Thymus (tissue), 11 donors: ENCODE measurements at regions not wholly inside any gene's neighbourhood (a gene's known extent, or its start where the extent isn't known, plus 50 kb on each side); places are given as distances from the start of the nearest gene placed in this dataset.
"Not testable (repeated sequence)": the region's sequence is repeated elsewhere in the genome, so short reads cannot be mapped to it uniquely, and the experiment has no call there.

Experiments used
- DNase-seq, 9 donors: peaks; one replicate each; pipeline ENCODE4 v3.0.0-alpha.2; 2013; ENCODE audit warnings: low spot score in 9 of 9, low read depth in 6 of 9, missing footprints in 1 of 9
- H3K27ac ChIP-seq, 2 donors: one replicate each; pipeline ENCODE4 v1.5.1; 2013; ENCODE audit warnings: control low read depth in 1 of 2, low read depth in 1 of 2, low read length in 1 of 2, mild to moderate bottlenecking in 1 of 2, moderate library complexity in 1 of 2
- H3K27me3 ChIP-seq, 2 donors: one replicate each; pipeline ENCODE4 v1.5.1; 2013; ENCODE audit warnings: low read length in 1 of 2; ENCODE audit not compliant: control insufficient read depth in 2 of 2, insufficient read depth in 1 of 2
- H3K36me3 ChIP-seq, 2 donors: one replicate each; pipeline ENCODE4 v1.5.1; 2013; ENCODE audit warnings: low read length in 1 of 2, mild to moderate bottlenecking in 1 of 2, moderate library complexity in 1 of 2; ENCODE audit not compliant: control insufficient read depth in 2 of 2, insufficient read depth in 2 of 2
- H3K4me1 ChIP-seq, 2 donors: one replicate each; pipeline ENCODE4 v1.5.1; 2013; ENCODE audit warnings: low read length in 2 of 2; ENCODE audit not compliant: control insufficient read depth in 2 of 2, insufficient read depth in 2 of 2
- H3K4me3 ChIP-seq, 2 donors: one replicate each; pipeline ENCODE4 v1.5.1; 2013; ENCODE audit warnings: low read length in 2 of 2, control low read depth in 1 of 2, mild to moderate bottlenecking in 1 of 2
- H3K9me3 ChIP-seq, 2 donors: one replicate each; pipeline ENCODE4 v1.5.1; 2013; ENCODE audit warnings: low read length in 1 of 2, mild to moderate bottlenecking in 1 of 2; ENCODE audit not compliant: control insufficient read depth in 2 of 2, insufficient read depth in 1 of 2
- WGBS: extraction: QIAGEN DNeasy Blood & Tissue Kit; methylation state at CpG from one replicate; pipeline ENCODE4 v1.1.7; 2013; 5-methylcytosine and 5-hydroxymethylcytosine counted together
- donor health status: healthy.

- WGBS: 86% methylated on average over 4 of the region's 4 CpGs
- H3K9me3 ChIP-seq: no peaks in the 10 kb centered on the region
- H3K4me3 ChIP-seq: no peak overlapping the region
- no peak for DNase-seq
- no peaks in the 10 kb centered on the region for H3K36me3 ChIP-seq
- H3K27ac ChIP-seq: no peak overlapping the region
- no peaks in the 10 kb centered on the region for H3K4me1 ChIP-seq
- no peaks in the 10 kb centered on the region for H3K27me3 ChIP-seq
Measured at GRCh38 chr2:102871707-102872106, 109.9 kb downstream of the TMEM182 start.

DNA sequence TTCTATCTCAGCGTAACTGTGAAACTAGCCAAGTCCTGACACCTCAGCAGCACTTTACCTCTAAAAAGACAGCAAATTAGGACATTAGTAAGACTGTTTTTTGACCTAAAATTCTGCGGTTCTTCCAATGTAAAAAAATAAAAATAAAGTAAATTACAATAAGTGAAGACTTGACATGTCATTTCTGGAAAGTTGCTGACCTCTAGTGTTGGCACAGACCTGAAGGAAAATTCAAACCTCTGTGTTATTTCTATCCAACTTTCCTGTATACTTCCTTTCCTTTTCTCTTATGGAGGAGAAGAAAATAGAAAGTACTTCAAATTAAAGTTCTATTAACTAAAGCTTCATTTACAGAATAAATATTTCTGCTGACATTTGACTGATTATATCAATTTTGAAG is 110.6 kb downstream of the TMEM182 start:
- 87% methylated on average over 2 of the region's 2 CpGs for WGBS
- Histone ChIP-seq H3K4me1 (no peaks in the 10 kb centered on the region), H3K27ac (no peak overlapping the region), H3K36me3 (no peaks in the 10 kb centered on the region), H3K9me3 (no peaks in the 10 kb centered on the region), H3K27me3 (no peaks in the 10 kb centered on the region), H3K4me3 (no peak overlapping the region)
- DNase-seq: no peak

GRCh38 chr2:102879513-102879912 is 117.7 kb downstream of the TMEM182 start:
- H3K9me3 ChIP-seq, H3K4me3 ChIP-seq, H3K27me3 ChIP-seq, H3K4me1 ChIP-seq, DNase-seq, H3K36me3 ChIP-seq, H3K27ac ChIP-seq: not testable (repeated sequence)
- WGBS: 97% methylated on average over 13 of the region's 13 CpGs

- H3K4me1 ChIP-seq: no peaks in the 10 kb centered on the region
- H3K27me3 ChIP-seq: no peaks in the 10 kb centered on the region
- DNase-seq: no peak
- no peak overlapping the region for H3K4me3 ChIP-seq
- no peak overlapping the region for H3K27ac ChIP-seq
- H3K9me3 ChIP-seq: no peaks in the 10 kb centered on the region
- no peaks in the 10 kb centered on the region for H3K36me3 ChIP-seq
Measured at GRCh38 chr2:102880731-102881130, 118.9 kb downstream of the TMEM182 start.

DNA sequence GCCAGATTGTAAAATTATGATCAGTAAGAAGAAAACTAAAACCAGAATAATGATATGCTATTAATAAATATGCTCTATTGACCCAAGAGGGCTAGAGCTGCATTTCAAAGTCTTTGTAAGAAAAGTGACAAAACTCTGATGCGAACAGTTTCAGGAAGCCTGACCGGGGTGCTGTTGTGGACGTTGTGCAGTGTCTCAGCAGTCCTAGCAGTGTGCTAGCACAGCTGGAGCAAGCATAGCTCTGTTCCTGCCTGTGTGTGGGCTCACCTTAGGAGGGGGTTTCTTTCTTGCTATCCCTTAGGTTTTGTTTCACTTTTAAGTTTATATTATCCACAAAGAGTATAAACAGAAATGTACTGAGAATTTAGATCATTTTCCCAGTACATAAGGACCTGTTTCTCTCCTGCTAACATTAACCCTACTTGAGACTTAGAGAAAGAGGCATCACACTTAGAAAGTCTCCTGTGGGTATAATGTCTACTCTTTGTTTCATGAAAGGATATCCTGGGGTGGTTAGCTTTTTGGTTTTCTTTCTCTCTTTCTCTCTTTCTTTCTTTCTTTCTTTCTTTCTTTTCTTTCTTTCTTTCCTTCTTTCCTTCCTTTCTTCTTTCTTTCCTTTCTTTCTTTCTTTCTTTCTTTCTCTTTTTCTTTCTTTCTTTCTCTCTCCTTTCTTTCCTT is 124.5 kb downstream of the TMEM182 start:
- 76% methylated on average over 3 of the region's 3 CpGs for WGBS
- Histone ChIP-seq H3K27ac (no peak overlapping the region), H3K27me3 (no peaks in the 10 kb centered on the region), H3K36me3 (no peaks in the 10 kb centered on the region), H3K4me3 (no peak overlapping the region), H3K4me1 (no peaks in the 10 kb centered on the region), H3K9me3 (no peaks in the 10 kb centered on the region)
- no peak for DNase-seq

- 95% methylated on average over 4 of the region's 4 CpGs for WGBS
- no peaks in the 10 kb centered on the region for H3K4me1 ChIP-seq
- H3K9me3 ChIP-seq: no peaks in the 10 kb centered on the region
- DNase-seq: no peak
- H3K36me3 ChIP-seq: no peaks in the 10 kb centered on the region
- H3K27me3 ChIP-seq: no peaks in the 10 kb centered on the region
- H3K4me3 ChIP-seq: no peak overlapping the region
- no peak overlapping the region for H3K27ac ChIP-seq
Measured at GRCh38 chr2:102888514-102888913, 126.7 kb downstream of the TMEM182 start.

GRCh38 chr2:102891296-102891695 is 129.5 kb downstream of the TMEM182 start:
- WGBS: 17% methylated on average over 6 of the region's 6 CpGs
- no peak overlapping the region for H3K4me3 ChIP-seq
- no peak overlapping the region for H3K27ac ChIP-seq
- H3K9me3 ChIP-seq: no peaks in the 10 kb centered on the region
- no peaks in the 10 kb centered on the region for H3K4me1 ChIP-seq
- no peaks in the 10 kb centered on the region for H3K36me3 ChIP-seq
- no peak for DNase-seq
- no peaks in the 10 kb centered on the region for H3K27me3 ChIP-seq

DNA sequence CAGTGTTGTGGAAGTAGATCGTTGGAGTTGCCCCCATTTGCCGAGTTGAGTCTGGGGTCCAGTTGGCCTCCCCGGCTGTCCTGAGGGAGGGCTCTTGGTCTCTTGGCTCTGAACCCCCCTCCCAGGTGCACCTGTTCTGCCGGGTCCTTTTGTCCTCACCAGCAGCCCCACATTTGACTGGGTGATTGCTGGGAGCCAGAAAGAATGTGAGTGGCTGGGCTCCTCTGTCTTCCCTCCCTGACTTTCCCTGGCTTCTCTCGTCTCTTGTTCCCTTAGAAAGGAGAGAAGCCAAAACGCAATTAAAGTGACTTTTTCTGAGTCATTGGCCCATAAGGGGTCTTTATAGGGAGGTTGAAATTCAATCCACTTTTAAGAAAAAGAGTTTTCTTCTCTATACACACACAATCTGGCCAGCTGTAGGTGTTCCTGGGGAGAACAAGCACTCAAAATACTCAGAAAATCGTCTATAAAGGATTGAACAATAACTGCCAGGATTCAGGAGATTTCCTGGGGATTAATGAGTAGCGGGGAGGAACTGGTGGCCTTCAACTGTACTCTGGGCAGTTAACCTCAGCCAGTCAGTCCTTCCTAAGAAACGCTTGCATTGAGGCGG is 131.0 kb downstream of the TMEM182 start:
- H3K9me3 ChIP-seq: no peaks in the 10 kb centered on the region
- no peaks in the 10 kb centered on the region for H3K4me1 ChIP-seq
- 93% methylated on average over 10 of the region's 10 CpGs for WGBS
- no peaks in the 10 kb centered on the region for H3K36me3 ChIP-seq
- DNase-seq: no peak
- H3K27ac ChIP-seq: no peak overlapping the region
- H3K4me3 ChIP-seq: no peak overlapping the region
- no peaks in the 10 kb centered on the region for H3K27me3 ChIP-seq

DNA sequence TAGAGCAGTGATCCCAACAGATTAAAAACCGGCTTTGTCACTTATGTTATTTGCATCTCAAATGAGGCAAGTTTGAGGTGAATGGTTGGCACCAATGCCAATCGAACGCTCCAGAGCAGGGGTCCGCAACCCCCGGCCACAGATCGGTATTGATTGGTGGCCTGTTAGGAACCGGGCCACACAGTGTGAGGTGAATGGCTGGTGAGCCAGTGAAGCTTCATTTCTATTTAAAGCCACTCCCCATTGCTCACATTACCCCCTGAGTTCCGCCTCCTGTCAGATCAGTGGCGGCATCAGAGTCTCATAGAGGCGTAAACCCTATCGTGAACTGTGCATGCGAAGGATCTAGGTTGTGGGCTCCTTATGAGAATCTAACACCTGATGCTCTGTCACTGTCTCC is 132.0 kb downstream of the TMEM182 start:
- Histone ChIP-seq H3K36me3 (no peaks in the 10 kb centered on the region), H3K4me1 (no peaks in the 10 kb centered on the region), H3K9me3 (no peaks in the 10 kb centered on the region), H3K27ac (no peak overlapping the region), H3K4me3 (no peak overlapping the region), H3K27me3 (no peaks in the 10 kb centered on the region)
- WGBS: 98% methylated on average over 12 of the region's 12 CpGs
- DNase-seq: no peak
